Astrocyte of the cerebellum (primary cell): ENCODE measurements at regions not wholly inside any gene's neighbourhood (a gene's known extent, or its start where the extent isn't known, plus 50 kb on each side); places are given as distances from the start of the nearest gene placed in this dataset.

Experiments
- DNase-seq: peaks from one replicate; pipeline ENCODE4 v3.0.0-alpha.2; 2011; ENCODE audit warnings: low read depth
- H3K4me3 ChIP-seq: 2 replicates; pipeline ENCODE4 v1.5.1; 2011; ENCODE audit warnings: mild to moderate bottlenecking, low read depth, low read length, moderate library complexity
- in situ Hi-C: cut with HindIII; loops from 2 replicates; pipeline ENCODE4 v1.10.0; 2017; ENCODE audit warnings: low sequenced_read_pairs
- TF ChIP-seq, protein P1 (sequence below): IDR thresholded peaks from 2 replicates; pipeline ENCODE4 v1.5.1; 2012; ENCODE audit warnings: low read length, low read depth, moderate library complexity, mild to moderate bottlenecking; ENCODE audit errors: missing control alignments

DNA sequence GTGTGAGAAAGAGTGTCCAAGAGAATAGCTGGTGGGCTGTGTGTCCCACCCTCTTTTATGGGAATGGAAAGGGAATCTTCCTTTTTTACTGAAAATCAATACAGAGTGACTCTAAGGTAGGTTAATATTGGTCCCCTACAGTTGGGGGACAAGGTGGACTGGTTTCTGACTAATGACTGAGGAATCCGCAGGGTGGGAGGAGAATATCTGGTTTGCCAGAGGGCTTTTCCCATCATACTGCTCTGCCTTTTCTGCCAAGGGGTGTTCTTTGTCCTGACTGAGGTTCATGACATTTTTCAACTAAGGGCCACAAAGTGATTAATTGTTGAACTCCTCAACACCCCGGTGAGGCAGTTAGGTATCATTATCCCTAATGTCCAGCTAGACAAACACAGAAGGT, 261.6 kb downstream of the SPATA18 start:
- TF ChIP-seq, protein P1, sequence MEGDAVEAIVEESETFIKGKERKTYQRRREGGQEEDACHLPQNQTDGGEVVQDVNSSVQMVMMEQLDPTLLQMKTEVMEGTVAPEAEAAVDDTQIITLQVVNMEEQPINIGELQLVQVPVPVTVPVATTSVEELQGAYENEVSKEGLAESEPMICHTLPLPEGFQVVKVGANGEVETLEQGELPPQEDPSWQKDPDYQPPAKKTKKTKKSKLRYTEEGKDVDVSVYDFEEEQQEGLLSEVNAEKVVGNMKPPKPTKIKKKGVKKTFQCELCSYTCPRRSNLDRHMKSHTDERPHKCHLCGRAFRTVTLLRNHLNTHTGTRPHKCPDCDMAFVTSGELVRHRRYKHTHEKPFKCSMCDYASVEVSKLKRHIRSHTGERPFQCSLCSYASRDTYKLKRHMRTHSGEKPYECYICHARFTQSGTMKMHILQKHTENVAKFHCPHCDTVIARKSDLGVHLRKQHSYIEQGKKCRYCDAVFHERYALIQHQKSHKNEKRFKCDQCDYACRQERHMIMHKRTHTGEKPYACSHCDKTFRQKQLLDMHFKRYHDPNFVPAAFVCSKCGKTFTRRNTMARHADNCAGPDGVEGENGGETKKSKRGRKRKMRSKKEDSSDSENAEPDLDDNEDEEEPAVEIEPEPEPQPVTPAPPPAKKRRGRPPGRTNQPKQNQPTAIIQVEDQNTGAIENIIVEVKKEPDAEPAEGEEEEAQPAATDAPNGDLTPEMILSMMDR = no peak
- in situ Hi-C loops = no loop called here
- H3K4me3 ChIP-seq = no peak overlapping the region
- DNase-seq = no peak

DNA sequence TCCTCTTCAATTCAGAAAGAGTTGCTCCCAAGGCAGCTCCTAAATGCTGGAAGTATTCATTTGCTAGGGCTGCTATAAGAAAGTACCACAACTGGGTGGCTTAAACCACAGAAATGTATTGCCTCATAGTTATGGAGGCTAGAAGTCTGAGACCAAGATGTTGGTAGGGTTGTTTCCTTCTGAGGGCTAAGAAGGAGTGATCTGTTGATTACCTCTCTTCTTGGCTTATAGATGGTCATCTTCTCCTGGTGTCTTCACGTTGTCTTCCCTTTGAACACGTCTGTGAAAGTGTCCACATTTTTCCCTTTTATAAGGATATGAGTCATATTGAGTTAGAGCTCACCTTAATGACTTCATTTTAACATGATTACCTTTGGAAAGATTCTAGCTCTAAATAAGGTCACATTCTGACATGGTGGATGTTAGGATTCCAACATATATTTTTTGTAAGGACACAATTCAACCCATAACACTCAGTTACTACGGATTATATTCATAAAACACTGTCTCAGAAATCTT, 266.3 kb downstream of the SPATA18 start:
- in situ Hi-C loops = no loop called here
- TF ChIP-seq, protein P1 = no peak
- DNase-seq = no peak
- no peak overlapping the region for H3K4me3 ChIP-seq

DNA sequence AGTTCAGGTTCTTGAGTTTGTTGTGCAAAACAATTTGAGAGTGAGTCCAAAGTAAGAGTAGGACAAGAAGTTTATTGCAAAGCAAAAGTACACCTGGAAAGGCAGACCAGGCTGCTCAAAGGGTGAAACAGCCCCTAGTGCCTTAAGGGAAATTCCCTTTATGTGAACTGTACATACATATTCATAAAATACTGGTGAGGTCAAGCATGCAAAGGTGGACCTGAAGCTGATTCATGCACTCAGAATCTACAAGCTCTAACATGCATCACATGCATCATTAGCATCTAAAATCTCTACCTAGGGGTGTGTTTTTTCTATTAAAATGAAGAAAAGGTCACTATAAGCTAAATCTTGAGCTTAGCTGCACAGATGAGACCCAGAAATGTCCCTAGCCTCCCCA, 266.9 kb downstream of the SPATA18 start:
- DNase-seq = no peak
- H3K4me3 ChIP-seq = no peak overlapping the region
- TF ChIP-seq, protein P1 = no peak
- in situ Hi-C loops = no loop called here

DNA sequence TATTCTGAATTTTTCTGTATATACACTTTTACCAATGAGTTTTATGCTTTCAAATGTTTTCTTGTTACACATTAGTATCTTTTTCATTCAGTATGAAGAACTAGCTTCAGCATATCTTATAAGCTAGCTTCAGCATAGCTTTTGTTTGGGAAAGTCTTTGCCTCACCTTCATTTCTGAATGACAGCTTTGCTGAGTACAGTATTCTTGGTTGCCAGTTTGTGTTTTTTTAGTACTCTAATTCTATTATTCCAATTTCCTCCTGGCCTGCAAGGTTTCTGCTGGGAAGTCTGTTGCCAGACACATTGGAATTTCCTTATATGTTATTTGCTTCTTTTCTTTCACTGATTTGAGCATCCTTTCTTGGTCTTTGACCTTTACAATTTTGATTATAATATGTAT, 278.8 kb downstream of the SPATA18 start:
- H3K4me3 ChIP-seq = no peak overlapping the region
- in situ Hi-C loops = no loop called here
- TF ChIP-seq, protein P1 = no peak

DNA sequence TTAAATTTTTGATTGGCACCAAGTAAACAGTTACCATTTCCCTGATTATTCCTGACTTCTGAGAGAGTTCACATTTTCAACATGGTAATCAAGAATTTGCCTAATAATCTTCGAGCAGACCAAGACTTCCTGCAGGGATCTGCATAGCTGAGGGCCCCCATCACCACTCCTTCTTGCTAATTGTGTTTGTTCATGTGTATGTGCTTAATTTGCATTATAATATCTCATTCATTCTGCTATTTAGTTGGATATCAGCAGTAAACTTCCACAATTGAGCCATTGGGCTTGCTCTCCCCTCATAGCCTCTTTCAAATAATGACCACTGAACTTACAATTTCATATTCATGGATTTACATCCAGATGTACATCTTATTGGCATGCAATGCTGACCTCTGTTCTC, 292.5 kb downstream of the SPATA18 start:
- in situ Hi-C loops = no loop called here
- TF ChIP-seq, protein P1 = no peak
- DNase-seq = no peak
- no peak overlapping the region for H3K4me3 ChIP-seq

More for the DNA sequence above, 278.8 kb downstream of the SPATA18 start:
- DNase-seq = no peak

DNA sequence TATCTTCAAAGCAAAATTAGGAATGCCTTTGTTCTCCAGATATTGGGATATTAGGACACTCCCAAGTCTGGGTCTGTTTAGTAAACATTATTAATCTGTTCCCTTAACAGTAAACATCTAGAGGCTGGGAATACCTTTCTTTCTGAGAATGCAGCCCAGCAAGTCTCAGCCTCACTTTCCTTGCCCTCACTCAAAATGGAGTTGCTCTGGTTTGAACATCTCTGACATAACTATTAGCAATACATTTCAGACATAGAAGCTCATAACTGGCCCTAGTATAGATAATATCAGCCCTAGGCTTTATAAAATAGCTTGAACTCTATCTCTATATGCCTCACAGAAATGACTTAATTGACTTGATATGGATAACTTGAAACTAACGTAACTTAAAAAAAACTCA, 299.8 kb downstream of the SPATA18 start:
- in situ Hi-C loops = no loop called here
- no peak overlapping the region for H3K4me3 ChIP-seq

More for the DNA sequence above, 299.8 kb downstream of the SPATA18 start:
- TF ChIP-seq, protein P1 = no peak
- DNase-seq = no peak
